Dendritic cell treated with granulocyte-macrophage colony-stimulating factor and Interleukin-4, amounts not matched to agents 40 ng/mL and 50 ng/mL, for 4 days (primary cell): ENCODE measurements at regions not wholly inside any gene's neighbourhood (a gene's known extent, or its start where the extent isn't known, plus 50 kb on each side); places are given as distances from the start of the nearest gene placed in this dataset.

Experiments
- H3K27ac Mint-ChIP-seq: one replicate; pipeline ENCODE4 v1.8.0; 2022; ENCODE audit warnings: mild to moderate bottlenecking, mixed read lengths
- H3K27me3 Mint-ChIP-seq: one replicate; pipeline ENCODE4 v1.8.0; 2022; ENCODE audit warnings: mild to moderate bottlenecking, mixed read lengths
- H3K36me3 Mint-ChIP-seq: one replicate; pipeline ENCODE4 v1.8.0; 2022; ENCODE audit warnings: low read depth, mixed read lengths
- H3K4me1 Mint-ChIP-seq: one replicate; pipeline ENCODE4 v1.8.0; 2022; ENCODE audit warnings: low read depth, mixed read lengths
- H3K4me3 Mint-ChIP-seq: one replicate; pipeline ENCODE4 v1.8.0; 2022; ENCODE audit warnings: mild to moderate bottlenecking, moderate library complexity, mixed read lengths
- H3K9me3 Mint-ChIP-seq: one replicate; pipeline ENCODE4 v1.8.0; 2022; ENCODE audit warnings: mixed read lengths
- intact Hi-C: fragments of 100-400 bp; cut with micrococcal nuclease; formaldehyde crosslinking; loops from one replicate; pipeline ENCODE4 v1.15.0; 2022

GRCh38 chr6:40323881-40324634, 263.1 kb downstream of the LRFN2 start:
- H3K27ac Mint-ChIP-seq = peak overlapping the region; percentile 20
- no peak overlapping the region for H3K4me3 Mint-ChIP-seq
- H3K9me3 Mint-ChIP-seq = no peaks in the 10 kb centered on the region
- intact Hi-C loops = no loop called here
- peaks cover 15% of the 10 kb centered on the region for H3K4me1 Mint-ChIP-seq
- peaks cover 19% of the 10 kb centered on the region for H3K27me3 Mint-ChIP-seq
- H3K36me3 Mint-ChIP-seq = no peaks in the 10 kb centered on the region

GRCh38 chr6:40322336-40322735, 264.8 kb downstream of the LRFN2 start:
- Mint-ChIP-seq H3K27me3 (peaks cover 8% of the 10 kb centered on the region), H3K4me1 (peaks cover 9% of the 10 kb centered on the region), H3K4me3 (no peak overlapping the region), H3K27ac (no peak overlapping the region), H3K9me3 (no peaks in the 10 kb centered on the region), H3K36me3 (no peaks in the 10 kb centered on the region)
- intact Hi-C loops = no loop called here

- Mint-ChIP-seq H3K4me1 (peaks cover 2% of the 10 kb centered on the region), H3K4me3 (no peak overlapping the region), H3K27ac (no peak overlapping the region), H3K27me3 (peaks cover 8% of the 10 kb centered on the region), H3K9me3 (no peaks in the 10 kb centered on the region), H3K36me3 (no peaks in the 10 kb centered on the region)
- intact Hi-C loops = no loop called here
Measured at GRCh38 chr6:40321616-40322015, 265.5 kb downstream of the LRFN2 start.

GRCh38 chr6:40320947-40321346, 266.2 kb downstream of the LRFN2 start:
- intact Hi-C loops = no loop called here
- Mint-ChIP-seq H3K27ac (no peak overlapping the region), H3K4me3 (no peak overlapping the region), H3K36me3 (no peaks in the 10 kb centered on the region), H3K27me3 (peaks cover 8% of the 10 kb centered on the region), H3K4me1 (no peaks in the 10 kb centered on the region), H3K9me3 (no peaks in the 10 kb centered on the region)

GRCh38 chr6:40320441-40320840, 266.7 kb downstream of the LRFN2 start:
- intact Hi-C loops = no loop called here
- Mint-ChIP-seq H3K36me3 (no peaks in the 10 kb centered on the region), H3K4me1 (no peaks in the 10 kb centered on the region), H3K9me3 (no peaks in the 10 kb centered on the region), H3K27ac (no peak overlapping the region), H3K27me3 (peaks cover 5% of the 10 kb centered on the region), H3K4me3 (no peak overlapping the region)

GRCh38 chr6:40319124-40319523, 268.0 kb downstream of the LRFN2 start:
- H3K27me3 Mint-ChIP-seq = peaks cover 2% of the 10 kb centered on the region
- H3K27ac Mint-ChIP-seq = no peak overlapping the region
- H3K4me1 Mint-ChIP-seq = no peaks in the 10 kb centered on the region
- H3K4me3 Mint-ChIP-seq = no peak overlapping the region
- no peaks in the 10 kb centered on the region for H3K9me3 Mint-ChIP-seq
- intact Hi-C loops = no loop called here
- no peaks in the 10 kb centered on the region for H3K36me3 Mint-ChIP-seq

GRCh38 chr6:40315060-40315459, 272.1 kb downstream of the LRFN2 start:
- intact Hi-C loops = no loop called here
- Mint-ChIP-seq H3K9me3 (no peaks in the 10 kb centered on the region), H3K27me3 (no peaks in the 10 kb centered on the region), H3K4me1 (no peaks in the 10 kb centered on the region), H3K4me3 (no peak overlapping the region), H3K36me3 (no peaks in the 10 kb centered on the region), H3K27ac (no peak overlapping the region)

- H3K27ac Mint-ChIP-seq = no peak overlapping the region
- H3K36me3 Mint-ChIP-seq = no peaks in the 10 kb centered on the region
- intact Hi-C loops = no loop called here
- H3K4me3 Mint-ChIP-seq = no peak overlapping the region
- H3K27me3 Mint-ChIP-seq = peaks cover 1% of the 10 kb centered on the region
- no peaks in the 10 kb centered on the region for H3K9me3 Mint-ChIP-seq
- H3K4me1 Mint-ChIP-seq = peaks cover 2% of the 10 kb centered on the region
Measured at GRCh38 chr6:40313582-40313981, 273.6 kb downstream of the LRFN2 start.

- H3K9me3 Mint-ChIP-seq = no peaks in the 10 kb centered on the region
- intact Hi-C loops = no loop called here
- H3K27ac Mint-ChIP-seq = no peak overlapping the region
- peaks cover 5% of the 10 kb centered on the region for H3K4me1 Mint-ChIP-seq
- no peaks in the 10 kb centered on the region for H3K36me3 Mint-ChIP-seq
- peaks cover 10% of the 10 kb centered on the region for H3K27me3 Mint-ChIP-seq
- H3K4me3 Mint-ChIP-seq = no peak overlapping the region
Measured at GRCh38 chr6:40312213-40313015, 274.8 kb downstream of the LRFN2 start.

GRCh38 chr6:40308533-40309306, 278.4 kb downstream of the LRFN2 start:
- H3K9me3 Mint-ChIP-seq = no peaks in the 10 kb centered on the region

GRCh38 chr6:40307712-40308111, 279.5 kb downstream of the LRFN2 start:
- intact Hi-C loops = loop anchor here (2.0 to 5.0 kb wide), 3 partner anchors 325 to 945 kb away; no protein-coding TSS in a partner anchor
- Mint-ChIP-seq H3K4me3 (no peak overlapping the region), H3K4me1 (peaks cover 5% of the 10 kb centered on the region), H3K9me3 (no peaks in the 10 kb centered on the region), H3K27ac (no peak overlapping the region), H3K36me3 (no peaks in the 10 kb centered on the region), H3K27me3 (peaks cover 17% of the 10 kb centered on the region)

More at GRCh38 chr6:40308533-40309306, 278.4 kb downstream of the LRFN2 start:
- no peak overlapping the region for H3K4me3 Mint-ChIP-seq
- H3K27ac Mint-ChIP-seq = no peak overlapping the region
- peaks cover 17% of the 10 kb centered on the region for H3K27me3 Mint-ChIP-seq
- intact Hi-C loops = loop anchor here (2.0 to 5.0 kb wide), 3 partner anchors 326 to 946 kb away; no protein-coding TSS in a partner anchor
- no peaks in the 10 kb centered on the region for H3K36me3 Mint-ChIP-seq
- H3K4me1 Mint-ChIP-seq = peaks cover 5% of the 10 kb centered on the region

GRCh38 chr6:40302856-40303454, 284.2 kb downstream of the LRFN2 start:
- Mint-ChIP-seq H3K27ac (no peak overlapping the region), H3K36me3 (no peaks in the 10 kb centered on the region), H3K9me3 (no peaks in the 10 kb centered on the region), H3K27me3 (peaks cover 9% of the 10 kb centered on the region), H3K4me3 (no peak overlapping the region), H3K4me1 (no peaks in the 10 kb centered on the region)
- intact Hi-C loops = no loop called here

- no peaks in the 10 kb centered on the region for H3K4me1 Mint-ChIP-seq
- no peaks in the 10 kb centered on the region for H3K9me3 Mint-ChIP-seq
- intact Hi-C loops = no loop called here
Measured at GRCh38 chr6:40299681-40300080, 287.5 kb downstream of the LRFN2 start.

More at GRCh38 chr6:40299681-40300080, 287.5 kb downstream of the LRFN2 start:
- no peak overlapping the region for H3K4me3 Mint-ChIP-seq
- H3K27ac Mint-ChIP-seq = no peak overlapping the region
- no peaks in the 10 kb centered on the region for H3K36me3 Mint-ChIP-seq
- peaks cover 2% of the 10 kb centered on the region for H3K27me3 Mint-ChIP-seq
